NK-92 (cell line): ENCODE measurements at regions not wholly inside any gene's neighbourhood (a gene's known extent, or its start where the extent isn't known, plus 50 kb on each side); places are given as distances from the start of the nearest gene placed in this dataset.
"Not testable (repeated sequence)": the region's sequence is repeated elsewhere in the genome, so short reads cannot be mapped to it uniquely, and the experiment has no call there.

ENCODE experiments used
- DNase-seq: peaks from one replicate; lab custom pipeline; 2025; ENCODE audit not compliant: unreplicated experiment; lab: John Stamatoyannopoulos, UW

GRCh38 chr4:123535037-123535748 lies 138.6 kb downstream of the SPRY1 start:
- no peak for DNase-seq

GRCh38 chr4:123536225-123536624 lies 139.6 kb downstream of the SPRY1 start:
- no peak for DNase-seq

GRCh38 chr4:123537906-123538402 lies 141.4 kb downstream of the SPRY1 start:
- DNase-seq = not testable (repeated sequence)

- DNase-seq = no peak
Observed at GRCh38 chr4:123545667-123546572, 149.3 kb downstream of the SPRY1 start.

- DNase-seq = no peak
Observed at GRCh38 chr4:123546573-123547060, 150.0 kb downstream of the SPRY1 start.

- no peak for DNase-seq
Observed at GRCh38 chr4:123547216-123548165, 150.9 kb downstream of the SPRY1 start.

- DNase-seq = no peak
Observed at GRCh38 chr4:123553279-123553678, 156.7 kb downstream of the SPRY1 start.

GRCh38 chr4:123553733-123554637 lies 157.4 kb downstream of the SPRY1 start:
- DNase-seq = no peak

GRCh38 chr4:123554801-123555232 lies 158.2 kb downstream of the SPRY1 start:
- no peak for DNase-seq

GRCh38 chr4:123555233-123555806 lies 158.7 kb downstream of the SPRY1 start:
- DNase-seq = no peak

- no peak for DNase-seq
Observed at GRCh38 chr4:123555807-123556273, 159.2 kb downstream of the SPRY1 start.

- no peak for DNase-seq
Observed at GRCh38 chr4:123556526-123556925, 159.9 kb downstream of the SPRY1 start.

- no peak for DNase-seq
Observed at GRCh38 chr4:123557857-123558536, 161.4 kb downstream of the SPRY1 start.

GRCh38 chr4:123558865-123559264 lies 162.3 kb downstream of the SPRY1 start:
- no peak for DNase-seq

- DNase-seq = no peak
Observed at GRCh38 chr4:123559955-123560871, 163.6 kb downstream of the SPRY1 start.

GRCh38 chr4:123561525-123561924 lies 164.9 kb downstream of the SPRY1 start:
- no peak for DNase-seq

GRCh38 chr4:123562994-123563750 lies 166.6 kb downstream of the SPRY1 start:
- no peak for DNase-seq
